ENCODE measurements at regions not wholly inside any gene's neighbourhood (a gene's known extent, or its start where the extent isn't known, plus 50 kb on each side); places are given as distances from the start of the nearest gene placed in this dataset.

DNA sequence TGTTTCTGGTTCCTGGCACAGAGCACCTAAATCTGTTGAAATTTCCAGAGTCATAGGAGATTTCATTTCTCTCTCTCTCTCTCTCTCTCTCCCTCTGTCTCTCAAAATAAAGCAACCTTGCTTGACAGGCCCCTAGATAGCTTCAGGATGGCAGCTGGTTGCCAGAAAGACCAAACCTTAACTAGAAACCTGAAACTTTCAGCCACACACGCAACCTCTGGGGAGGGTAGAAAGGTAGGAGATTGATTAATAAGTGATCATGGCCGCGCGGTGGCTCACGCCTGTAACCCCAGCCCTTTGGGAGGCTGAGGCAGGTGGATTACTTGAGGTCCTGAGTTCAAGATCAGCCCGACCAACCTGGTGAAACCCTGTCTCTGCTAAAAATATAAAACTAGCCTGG, 1885.4 kb upstream of the CELF4 start:
- H3K9ac ChIP-seq (ENCODE audit: control insufficient read depth, insufficient read depth, low read length), result no peak overlapping the region
- H3K4me1 ChIP-seq (ENCODE audit: control insufficient read depth, insufficient read depth, low read length), result no peaks in the 10 kb centered on the region
- WGBS (ENCODE audit: insufficient coverage, insufficient replicate concordance, low lambda C conversion rate, missing lambda C conversion rate), result 55% methylated on average over 6 of the region's 6 CpGs
- no peak overlapping the region for H3K4me2 ChIP-seq (ENCODE audit: control insufficient read depth, insufficient read depth)
- ChIA-PET SMC1A (ENCODE audit: uncharacterized antibody, unreplicated experiment) (no interaction called here), RAD21 (ENCODE audit: unreplicated experiment) (no interaction called here), POLR2A (no interaction called here), CTCF (no interaction called here)
- DNase-seq (ENCODE audit: low read depth, low spot score) (no peak), ATAC-seq (no peak), FAIRE-seq (no peak)
- H3K4me3 ChIP-seq, result no peak overlapping the region
- in situ Hi-C loops (cut with MboI), result no loop called here
- no peaks in the 10 kb centered on the region for H3K79me2 ChIP-seq (ENCODE audit: control insufficient read depth, insufficient read depth, low read length)
- H3K27ac ChIP-seq (ENCODE audit: control insufficient read depth, insufficient read depth), result no peak overlapping the region
- TF ChIP-seq, protein P1, sequence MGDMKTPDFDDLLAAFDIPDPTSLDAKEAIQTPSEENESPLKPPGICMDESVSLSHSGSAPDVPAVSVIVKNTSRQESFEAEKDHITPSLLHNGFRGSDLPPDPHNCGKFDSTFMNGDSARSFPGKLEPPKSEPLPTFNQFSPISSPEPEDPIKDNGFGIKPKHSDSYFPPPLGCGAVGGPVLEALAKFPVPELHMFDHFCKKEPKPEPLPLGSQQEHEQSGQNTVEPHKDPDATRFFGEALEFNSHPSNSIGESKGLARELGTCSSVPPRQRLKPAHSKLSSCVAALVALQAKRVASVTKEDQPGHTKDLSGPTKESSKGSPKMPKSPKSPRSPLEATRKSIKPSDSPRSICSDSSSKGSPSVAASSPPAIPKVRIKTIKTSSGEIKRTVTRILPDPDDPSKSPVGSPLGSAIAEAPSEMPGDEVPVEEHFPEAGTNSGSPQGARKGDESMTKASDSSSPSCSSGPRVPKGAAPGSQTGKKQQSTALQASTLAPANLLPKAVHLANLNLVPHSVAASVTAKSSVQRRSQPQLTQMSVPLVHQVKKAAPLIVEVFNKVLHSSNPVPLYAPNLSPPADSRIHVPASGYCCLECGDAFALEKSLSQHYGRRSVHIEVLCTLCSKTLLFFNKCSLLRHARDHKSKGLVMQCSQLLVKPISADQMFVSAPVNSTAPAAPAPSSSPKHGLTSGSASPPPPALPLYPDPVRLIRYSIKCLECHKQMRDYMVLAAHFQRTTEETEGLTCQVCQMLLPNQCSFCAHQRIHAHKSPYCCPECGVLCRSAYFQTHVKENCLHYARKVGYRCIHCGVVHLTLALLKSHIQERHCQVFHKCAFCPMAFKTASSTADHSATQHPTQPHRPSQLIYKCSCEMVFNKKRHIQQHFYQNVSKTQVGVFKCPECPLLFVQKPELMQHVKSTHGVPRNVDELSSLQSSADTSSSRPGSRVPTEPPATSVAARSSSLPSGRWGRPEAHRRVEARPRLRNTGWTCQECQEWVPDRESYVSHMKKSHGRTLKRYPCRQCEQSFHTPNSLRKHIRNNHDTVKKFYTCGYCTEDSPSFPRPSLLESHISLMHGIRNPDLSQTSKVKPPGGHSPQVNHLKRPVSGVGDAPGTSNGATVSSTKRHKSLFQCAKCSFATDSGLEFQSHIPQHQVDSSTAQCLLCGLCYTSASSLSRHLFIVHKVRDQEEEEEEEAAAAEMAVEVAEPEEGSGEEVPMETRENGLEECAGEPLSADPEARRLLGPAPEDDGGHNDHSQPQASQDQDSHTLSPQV (IDR thresholded peaks at IDR 0.05), result no peak
- no peak for TF ChIP-seq EGR1 (IDR thresholded peaks at IDR 0.05; ENCODE audit: borderline replicate concordance in 1 of 2, low read depth in 2 of 2, low read length in 2 of 2)
- no peak for TF ChIP-seq RAD21 (IDR thresholded peaks at IDR 0.05; ENCODE audit: insufficient read depth, low read depth, low read length)
- no peak for TF ChIP-seq SMC3 (IDR thresholded peaks at IDR 0.05; ENCODE audit: borderline replicate concordance, low read length)
- TF ChIP-seq, protein P2, sequence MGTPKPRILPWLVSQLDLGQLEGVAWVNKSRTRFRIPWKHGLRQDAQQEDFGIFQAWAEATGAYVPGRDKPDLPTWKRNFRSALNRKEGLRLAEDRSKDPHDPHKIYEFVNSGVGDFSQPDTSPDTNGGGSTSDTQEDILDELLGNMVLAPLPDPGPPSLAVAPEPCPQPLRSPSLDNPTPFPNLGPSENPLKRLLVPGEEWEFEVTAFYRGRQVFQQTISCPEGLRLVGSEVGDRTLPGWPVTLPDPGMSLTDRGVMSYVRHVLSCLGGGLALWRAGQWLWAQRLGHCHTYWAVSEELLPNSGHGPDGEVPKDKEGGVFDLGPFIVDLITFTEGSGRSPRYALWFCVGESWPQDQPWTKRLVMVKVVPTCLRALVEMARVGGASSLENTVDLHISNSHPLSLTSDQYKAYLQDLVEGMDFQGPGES (IDR thresholded peaks at IDR 0.05), result no peak
- TF ChIP-seq, protein P3, sequence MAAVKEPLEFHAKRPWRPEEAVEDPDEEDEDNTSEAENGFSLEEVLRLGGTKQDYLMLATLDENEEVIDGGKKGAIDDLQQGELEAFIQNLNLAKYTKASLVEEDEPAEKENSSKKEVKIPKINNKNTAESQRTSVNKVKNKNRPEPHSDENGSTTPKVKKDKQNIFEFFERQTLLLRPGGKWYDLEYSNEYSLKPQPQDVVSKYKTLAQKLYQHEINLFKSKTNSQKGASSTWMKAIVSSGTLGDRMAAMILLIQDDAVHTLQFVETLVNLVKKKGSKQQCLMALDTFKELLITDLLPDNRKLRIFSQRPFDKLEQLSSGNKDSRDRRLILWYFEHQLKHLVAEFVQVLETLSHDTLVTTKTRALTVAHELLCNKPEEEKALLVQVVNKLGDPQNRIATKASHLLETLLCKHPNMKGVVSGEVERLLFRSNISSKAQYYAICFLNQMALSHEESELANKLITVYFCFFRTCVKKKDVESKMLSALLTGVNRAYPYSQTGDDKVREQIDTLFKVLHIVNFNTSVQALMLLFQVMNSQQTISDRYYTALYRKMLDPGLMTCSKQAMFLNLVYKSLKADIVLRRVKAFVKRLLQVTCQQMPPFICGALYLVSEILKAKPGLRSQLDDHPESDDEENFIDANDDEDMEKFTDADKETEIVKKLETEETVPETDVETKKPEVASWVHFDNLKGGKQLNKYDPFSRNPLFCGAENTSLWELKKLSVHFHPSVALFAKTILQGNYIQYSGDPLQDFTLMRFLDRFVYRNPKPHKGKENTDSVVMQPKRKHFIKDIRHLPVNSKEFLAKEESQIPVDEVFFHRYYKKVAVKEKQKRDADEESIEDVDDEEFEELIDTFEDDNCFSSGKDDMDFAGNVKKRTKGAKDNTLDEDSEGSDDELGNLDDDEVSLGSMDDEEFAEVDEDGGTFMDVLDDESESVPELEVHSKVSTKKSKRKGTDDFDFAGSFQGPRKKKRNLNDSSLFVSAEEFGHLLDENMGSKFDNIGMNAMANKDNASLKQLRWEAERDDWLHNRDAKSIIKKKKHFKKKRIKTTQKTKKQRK (IDR thresholded peaks at IDR 0.05; ENCODE audit: low read depth, low read length), result no peak
- TF ChIP-seq, protein P4, sequence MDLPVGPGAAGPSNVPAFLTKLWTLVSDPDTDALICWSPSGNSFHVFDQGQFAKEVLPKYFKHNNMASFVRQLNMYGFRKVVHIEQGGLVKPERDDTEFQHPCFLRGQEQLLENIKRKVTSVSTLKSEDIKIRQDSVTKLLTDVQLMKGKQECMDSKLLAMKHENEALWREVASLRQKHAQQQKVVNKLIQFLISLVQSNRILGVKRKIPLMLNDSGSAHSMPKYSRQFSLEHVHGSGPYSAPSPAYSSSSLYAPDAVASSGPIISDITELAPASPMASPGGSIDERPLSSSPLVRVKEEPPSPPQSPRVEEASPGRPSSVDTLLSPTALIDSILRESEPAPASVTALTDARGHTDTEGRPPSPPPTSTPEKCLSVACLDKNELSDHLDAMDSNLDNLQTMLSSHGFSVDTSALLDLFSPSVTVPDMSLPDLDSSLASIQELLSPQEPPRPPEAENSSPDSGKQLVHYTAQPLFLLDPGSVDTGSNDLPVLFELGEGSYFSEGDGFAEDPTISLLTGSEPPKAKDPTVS (IDR thresholded peaks at IDR 0.05; ENCODE audit: low read depth, low read length), result no peak
- no peaks in the 10 kb centered on the region for H4K20me1 ChIP-seq (ENCODE audit: control insufficient read depth, insufficient read depth)
- no peaks in the 10 kb centered on the region for H3K36me3 ChIP-seq (ENCODE audit: control insufficient read depth in 2 of 2, insufficient read depth in 2 of 2, low read length in 1 of 2)
- intact Hi-C loops (cut with micrococcal nuclease; ENCODE audit: unreplicated experiment), result no loop called here
- no peak overlapping the region for H2AFZ ChIP-seq (ENCODE audit: control insufficient read depth, low read depth, low read length)
- no peaks in the 10 kb centered on the region for H3K9me3 ChIP-seq (replicated peaks; ENCODE audit: control insufficient read depth, insufficient read depth, low read length)
- H3K27me3 ChIP-seq (replicated peaks in 1 of 2; ENCODE audit: control insufficient read depth in 2 of 2, insufficient read depth in 2 of 2, low read length in 1 of 2), result no peaks in the 10 kb centered on the region
- BruUV-seq (replicated peaks), result no TSS peak

Measured in GM12878 (cell line).